ENCODE measurements at regions not wholly inside any gene's neighbourhood (a gene's known extent, or its start where the extent isn't known, plus 50 kb on each side); places are given as distances from the start of the nearest gene placed in this dataset.
A peak's percentile ranks its signal among the peaks of the same experiment; 100 is the strongest.

- DNase-seq (no peak), ATAC-seq (ENCODE audit: poor library complexity) (no peak)
- intact Hi-C loops (cut with DNase I) = no loop called here
Observed at GRCh38 chr5:110347781-110348180, 378.7 kb downstream of the TMEM232 start.

- ATAC-seq (ENCODE audit: poor library complexity) (peak; percentile 38), DNase-seq (no peak)
- intact Hi-C loops (cut with DNase I) = no loop called here
Observed at GRCh38 chr5:110351430-110351829, 375.0 kb downstream of the TMEM232 start.

- DNase-seq = peak; percentile 58
- peak; percentile 79 for ATAC-seq (ENCODE audit: poor library complexity)
- intact Hi-C loops (cut with DNase I) = no loop called here
Observed at GRCh38 chr5:110354311-110354710, 372.2 kb downstream of the TMEM232 start.

- intact Hi-C loops (cut with DNase I) = no loop called here
- peak; percentile 85 for ATAC-seq (ENCODE audit: poor library complexity)
Observed at GRCh38 chr5:110354915-110355644, 371.4 kb downstream of the TMEM232 start.

GRCh38 chr5:110356677-110357076 lies 369.8 kb downstream of the TMEM232 start:
- DNase-seq = no peak
- intact Hi-C loops (cut with DNase I) = no loop called here
- ATAC-seq (ENCODE audit: poor library complexity) = no peak

More at GRCh38 chr5:110354915-110355644, 371.4 kb downstream of the TMEM232 start:
- peak; percentile 82 for DNase-seq

GRCh38 chr5:110359221-110359620 lies 367.2 kb downstream of the TMEM232 start:
- intact Hi-C loops (cut with DNase I) = no loop called here
- ATAC-seq (ENCODE audit: poor library complexity) = no peak
- no peak for DNase-seq

GRCh38 chr5:110361471-110361870 lies 365.0 kb downstream of the TMEM232 start:
- DNase-seq = no peak
- intact Hi-C loops (cut with DNase I) = no loop called here
- no peak for ATAC-seq (ENCODE audit: poor library complexity)

- intact Hi-C loops (cut with DNase I) = no loop called here
- DNase-seq (no peak), ATAC-seq (ENCODE audit: poor library complexity) (no peak)
Observed at GRCh38 chr5:110362261-110362660, 364.2 kb downstream of the TMEM232 start.

GRCh38 chr5:110366716-110367115 lies 359.8 kb downstream of the TMEM232 start:
- ATAC-seq (ENCODE audit: poor library complexity) = no peak
- no peak for DNase-seq
- intact Hi-C loops (cut with DNase I) = no loop called here

Data from Right ventricle myocardium superior (tissue), 1 donor.